BJ (cell line): ENCODE measurements at regions not wholly inside any gene's neighbourhood (a gene's known extent, or its start where the extent isn't known, plus 50 kb on each side); places are given as distances from the start of the nearest gene placed in this dataset.

Experiments
- CTCF ChIA-PET: fragments of 350-600 bp; formaldehyde crosslinking; extraction: SDS; loops from one replicate; lab custom pipeline; 2021; ENCODE audit warnings: antibody characterized with exemption, inconsistent platforms; lab: Yijun Ruan, JAX
- POLR2A ChIA-PET: fragments of 300-600 bp; sonication (Branson Sonifier 250); formaldehyde crosslinking; extraction: SDS; loops from one replicate; lab custom pipeline; 2021; ENCODE audit warnings: antibody characterized with exemption; lab: Charles Lee
- DNase-seq: peaks from one replicate; pipeline ENCODE4 v3.0.0-alpha.2; 2011; ENCODE audit warnings: low read depth
- H3K27me3 ChIP-seq: 2 replicates; pipeline ENCODE4 v1.6.0; 2011; ENCODE audit warnings: low read length; ENCODE audit not compliant: control insufficient read depth, insufficient read depth
- H3K36me3 ChIP-seq: 2 replicates; pipeline ENCODE4 v1.5.1; 2011; ENCODE audit warnings: low read length; ENCODE audit not compliant: control insufficient read depth, insufficient read depth
- H3K4me3 ChIP-seq: 2 replicates; pipeline ENCODE4 v1.5.1; 2011; ENCODE audit warnings: low read depth, mild to moderate bottlenecking, control low read depth, low read length
- CTCF ChIP-seq: IDR thresholded peaks from 2 replicates; pipeline ENCODE4 v1.5.1; 2011; ENCODE audit warnings: low read depth, mild to moderate bottlenecking, control low read depth, inconsistent platforms, low read length, moderate library complexity; ENCODE audit not compliant: insufficient read depth

GRCh38 chr22:26885441-26886261 lies 228.3 kb downstream of the MIAT start:
- DNase-seq, result no peak
- H3K27me3 ChIP-seq, result no peaks in the 10 kb centered on the region
- H3K4me3 ChIP-seq, result no peak overlapping the region
- POLR2A ChIA-PET, result no interaction called here
- no peak for TF ChIP-seq CTCF
- no peaks in the 10 kb centered on the region for H3K36me3 ChIP-seq
- CTCF ChIA-PET, result interaction anchor here (1.4 to 1.5 kb wide), 2 partner anchors 12 to 129 kb away, joined by 4 to 5 read pairs; no protein-coding TSS in a partner anchor

- peak; percentile 80 for DNase-seq
- CTCF ChIA-PET, result no interaction called here
- TF ChIP-seq CTCF, result no peak
- Histone ChIP-seq H3K36me3 (no peaks in the 10 kb centered on the region), H3K4me3 (no peak overlapping the region), H3K27me3 (no peaks in the 10 kb centered on the region)
- POLR2A ChIA-PET, result no interaction called here
Measured at GRCh38 chr22:26887456-26887855, 230.1 kb downstream of the MIAT start.

GRCh38 chr22:26887916-26888315 lies 230.5 kb downstream of the MIAT start:
- TF ChIP-seq CTCF, result no peak
- no peak for DNase-seq
- no peak overlapping the region for H3K4me3 ChIP-seq
- ChIA-PET CTCF (no interaction called here), POLR2A (no interaction called here)
- H3K36me3 ChIP-seq, result no peaks in the 10 kb centered on the region
- H3K27me3 ChIP-seq, result no peaks in the 10 kb centered on the region

- ChIA-PET CTCF (no interaction called here), POLR2A (interaction anchor here (0.5 kb wide), 1 partner anchor 218 kb away, joined by 3 read pairs; no protein-coding TSS in a partner anchor)
- Histone ChIP-seq H3K4me3 (no peak overlapping the region), H3K36me3 (no peaks in the 10 kb centered on the region), H3K27me3 (no peaks in the 10 kb centered on the region)
- no peak for DNase-seq
- no peak for TF ChIP-seq CTCF
Measured at GRCh38 chr22:26888887-26889286, 231.5 kb downstream of the MIAT start.

- ChIA-PET POLR2A (no interaction called here), CTCF (interaction anchor here (0.6 kb wide), 1 partner anchor 1119 kb away, joined by 3 read pairs; no protein-coding TSS in a partner anchor)
- Histone ChIP-seq H3K27me3 (no peaks in the 10 kb centered on the region), H3K4me3 (no peak overlapping the region), H3K36me3 (no peaks in the 10 kb centered on the region)
- no peak for TF ChIP-seq CTCF
- DNase-seq, result no peak
Measured at GRCh38 chr22:26889802-26890201, 232.4 kb downstream of the MIAT start.
